ENCODE measurements at regions not wholly inside any gene's neighbourhood (a gene's known extent, or its start where the extent isn't known, plus 50 kb on each side); places are given as distances from the start of the nearest gene placed in this dataset.
"Not testable (repeated sequence)": the region's sequence is repeated elsewhere in the genome, so short reads cannot be mapped to it uniquely, and the experiment has no call there.

DNA sequence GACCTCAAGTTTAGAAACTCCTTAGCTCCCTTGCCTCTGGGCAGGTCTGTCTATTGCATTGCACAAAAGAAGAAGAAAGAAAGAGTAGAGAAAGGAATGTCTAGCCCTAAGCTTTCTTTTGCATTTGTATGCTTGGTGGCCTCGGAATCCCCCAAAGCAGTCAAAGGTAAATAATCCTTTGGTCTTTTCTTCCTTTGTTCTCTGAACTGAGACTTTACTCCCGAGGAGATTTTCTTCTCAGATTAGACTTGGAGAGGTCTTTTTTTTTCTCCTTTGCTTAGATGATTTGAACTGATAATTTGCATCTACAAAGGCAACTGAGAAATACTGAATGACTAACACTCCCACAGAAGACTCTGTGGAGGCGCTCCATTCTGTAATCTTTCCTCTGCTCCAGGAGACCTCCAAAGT, 93.2 kb downstream of the AKR1D1 start:
- no peak for DNase-seq

DNA sequence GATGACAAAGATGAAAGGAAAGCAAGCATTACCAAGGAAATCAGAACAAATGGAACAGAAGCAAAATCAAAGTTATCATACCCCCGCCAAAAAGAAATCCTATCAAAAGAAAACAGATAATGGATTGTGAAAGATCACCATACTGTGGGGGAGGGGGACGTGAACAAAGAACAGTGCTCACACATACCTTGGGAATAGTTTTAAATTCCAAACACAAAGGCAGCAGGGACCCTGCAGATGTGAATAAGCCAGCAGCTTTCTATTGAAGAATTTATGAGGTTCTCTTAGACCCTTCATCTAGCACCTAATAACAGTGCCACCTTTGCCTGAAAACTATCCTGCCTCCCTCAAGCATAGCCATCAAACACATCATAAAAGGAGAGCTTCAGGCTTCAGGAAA, 94.0 kb downstream of the AKR1D1 start:
- no peak for DNase-seq

DNA sequence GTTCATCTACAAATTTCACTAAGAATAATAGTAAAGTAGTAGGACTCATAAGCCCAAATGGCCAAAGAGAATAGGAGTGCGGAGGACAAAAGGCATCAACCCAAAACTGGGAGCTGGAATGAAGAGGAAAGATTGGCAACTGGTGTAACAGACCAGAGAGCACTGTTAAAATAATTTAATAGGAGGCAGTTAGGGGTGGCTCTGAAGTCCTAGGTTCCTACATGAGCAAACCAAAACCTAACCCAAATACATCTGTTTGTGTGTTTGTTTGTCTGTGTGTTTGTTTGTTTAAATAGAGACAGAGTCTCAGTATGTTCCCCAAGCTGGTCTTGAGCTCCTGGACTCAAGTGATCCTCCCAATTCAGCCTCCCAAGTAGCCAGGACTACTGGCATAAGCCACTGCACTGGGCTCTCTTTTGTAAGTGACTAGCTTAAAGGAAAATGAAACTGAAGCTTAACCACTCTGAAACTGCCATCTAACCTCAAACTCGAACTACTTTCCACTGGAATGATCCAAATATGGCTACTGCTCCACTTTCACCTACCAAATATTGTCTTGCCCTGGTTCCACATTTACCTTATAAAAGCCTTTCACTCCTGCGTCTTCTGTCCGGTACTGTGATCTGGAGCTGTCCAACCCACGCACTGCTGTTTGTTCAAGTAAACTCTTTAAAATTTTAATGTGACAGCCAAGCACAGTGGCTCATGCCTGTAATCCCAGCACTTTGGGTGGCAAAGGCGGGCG, 94.9 kb downstream of the AKR1D1 start:
- peak; percentile 53 for DNase-seq

DNA sequence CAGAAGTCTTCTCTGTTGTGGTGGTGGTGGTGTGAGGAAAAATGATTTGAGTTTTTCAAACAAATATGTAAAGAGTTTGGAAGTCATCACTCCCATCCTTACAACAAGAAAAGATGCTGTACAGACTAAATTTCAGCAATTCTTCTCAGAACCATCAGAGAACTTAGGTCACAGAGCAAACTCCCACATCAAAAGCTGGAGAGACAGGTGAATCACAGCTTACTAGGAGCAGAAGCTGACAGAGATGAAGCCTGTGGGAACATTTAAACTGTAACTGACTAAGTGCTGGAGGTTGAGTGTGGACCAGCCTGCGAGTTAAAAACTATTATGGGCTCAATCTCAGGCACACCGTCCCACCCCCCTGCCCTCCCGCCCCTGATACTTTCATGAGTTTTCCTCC, 97.3 kb downstream of the AKR1D1 start:
- no peak for DNase-seq

DNA sequence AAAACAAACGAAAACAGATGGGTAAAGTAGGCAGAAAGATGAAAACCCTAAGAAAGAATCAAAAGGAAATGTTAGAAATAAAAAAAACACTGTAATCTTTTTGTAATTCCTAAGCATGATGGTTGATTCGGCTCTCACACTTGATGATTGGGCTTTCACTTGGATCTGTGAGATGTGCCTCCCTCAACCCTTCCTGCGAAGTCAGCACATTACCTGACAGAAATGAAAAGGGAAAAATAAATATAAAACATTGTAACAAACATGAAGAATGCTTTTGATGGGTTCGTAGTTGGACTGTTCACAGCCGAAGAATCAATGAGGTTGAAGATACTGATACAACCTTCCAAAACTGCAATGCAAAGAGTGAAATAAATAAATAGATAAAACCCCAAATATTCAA, 99.8 kb downstream of the AKR1D1 start:
- no peak for DNase-seq

DNA sequence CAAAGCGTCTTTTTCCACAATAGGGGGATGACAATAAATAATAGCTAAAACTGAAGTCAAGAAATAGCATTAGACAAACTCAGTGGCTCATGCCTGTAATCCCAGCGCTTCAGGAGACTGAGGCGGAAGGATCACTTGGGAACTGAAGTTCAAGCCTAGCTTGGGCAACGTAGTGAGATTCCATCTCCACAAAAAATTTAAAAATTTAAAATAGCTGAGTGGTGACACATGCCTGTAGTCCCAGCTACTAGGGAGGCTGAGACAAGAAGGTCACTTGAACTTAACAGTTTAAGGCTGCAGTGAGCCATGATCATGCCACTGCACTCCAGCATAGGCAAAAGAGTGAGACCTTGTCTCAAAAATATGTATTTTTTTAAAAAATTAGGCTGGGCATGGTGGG, 107.9 kb downstream of the AKR1D1 start:
- DNase-seq: no peak

DNA sequence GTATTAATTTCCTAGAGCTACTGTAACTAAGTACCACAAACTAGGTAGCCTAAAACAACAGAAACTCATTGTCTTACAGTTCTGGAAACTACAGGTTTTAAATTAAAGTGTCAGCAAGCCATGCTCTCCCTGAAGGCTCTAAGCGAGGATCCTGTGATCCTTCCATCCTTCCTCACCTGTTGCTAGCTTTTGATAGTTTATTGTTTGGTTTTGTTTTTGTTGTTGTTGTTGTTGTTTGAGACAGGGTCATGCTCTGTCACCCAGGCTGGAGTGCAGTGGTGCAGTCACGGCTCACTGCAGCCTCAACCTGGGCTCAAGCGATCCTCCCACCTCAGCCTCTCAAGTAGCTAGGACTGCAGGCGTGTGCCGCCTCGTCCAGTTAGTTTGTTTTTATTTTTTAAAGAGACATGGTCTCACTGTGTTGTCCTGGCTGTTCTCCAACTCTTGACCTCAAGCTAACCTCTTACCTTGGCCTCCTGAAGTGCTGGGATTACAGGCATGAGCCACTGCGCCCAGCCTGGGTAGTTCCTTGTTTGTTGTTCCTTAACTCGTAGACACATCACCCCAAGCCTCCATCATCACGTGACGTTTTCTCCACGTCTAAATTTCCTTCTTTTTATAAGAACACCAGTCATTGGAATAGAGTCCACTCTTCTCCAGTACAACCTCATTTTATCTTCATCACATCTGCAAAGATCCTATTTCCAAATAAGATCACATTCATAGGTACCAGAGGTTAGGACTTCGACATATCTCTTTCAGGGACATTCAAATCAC, 109.1 kb downstream of the AKR1D1 start:
- no peak for DNase-seq

DNA sequence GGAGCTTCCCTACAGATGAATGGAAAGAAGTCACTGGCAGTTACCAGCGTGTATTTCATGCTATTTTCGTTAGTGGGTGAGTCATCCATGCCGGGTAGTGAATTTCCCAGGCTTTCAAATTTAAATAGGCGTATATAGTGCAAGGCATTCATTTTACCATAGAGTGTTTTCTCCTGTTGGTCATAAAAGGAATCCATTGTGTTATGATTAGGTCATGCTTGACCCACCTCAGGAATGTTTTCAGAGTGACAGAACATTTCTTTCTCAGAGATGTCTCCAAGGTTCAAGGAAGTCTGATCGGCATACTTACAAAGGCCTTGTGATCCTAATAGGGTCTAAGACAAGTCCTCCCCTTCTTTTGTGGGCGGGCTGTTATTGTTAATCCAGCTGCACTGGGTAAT, 110.7 kb downstream of the AKR1D1 start:
- DNase-seq: no peak

DNA sequence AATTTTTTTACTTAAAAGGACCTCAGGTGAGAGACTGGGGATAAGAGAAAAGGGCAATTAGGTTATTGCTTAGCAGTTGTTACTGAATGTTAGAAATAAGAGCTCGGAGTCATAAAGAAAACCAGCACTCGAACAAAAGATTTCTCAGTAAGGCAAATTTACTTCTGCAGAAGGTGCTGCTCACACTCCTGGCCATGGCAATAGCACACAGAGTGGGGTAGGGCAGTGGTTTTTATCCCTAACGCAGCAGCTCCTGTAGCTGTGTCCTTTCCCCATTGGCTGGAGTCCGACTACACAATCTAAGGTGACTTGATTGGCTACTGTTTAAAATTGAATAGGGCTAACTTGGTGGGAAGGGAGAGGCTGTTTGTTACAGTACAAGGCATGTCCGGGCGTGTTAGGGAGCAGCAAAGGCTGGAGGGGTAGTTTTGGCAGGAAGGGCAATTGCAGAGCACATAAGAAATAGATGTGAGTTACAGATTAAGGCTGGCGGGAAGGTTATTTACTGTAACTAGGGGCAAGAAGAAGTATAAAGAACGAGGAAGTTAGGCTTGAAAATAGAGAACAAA, 112.1 kb downstream of the AKR1D1 start:
- no peak for DNase-seq

DNA sequence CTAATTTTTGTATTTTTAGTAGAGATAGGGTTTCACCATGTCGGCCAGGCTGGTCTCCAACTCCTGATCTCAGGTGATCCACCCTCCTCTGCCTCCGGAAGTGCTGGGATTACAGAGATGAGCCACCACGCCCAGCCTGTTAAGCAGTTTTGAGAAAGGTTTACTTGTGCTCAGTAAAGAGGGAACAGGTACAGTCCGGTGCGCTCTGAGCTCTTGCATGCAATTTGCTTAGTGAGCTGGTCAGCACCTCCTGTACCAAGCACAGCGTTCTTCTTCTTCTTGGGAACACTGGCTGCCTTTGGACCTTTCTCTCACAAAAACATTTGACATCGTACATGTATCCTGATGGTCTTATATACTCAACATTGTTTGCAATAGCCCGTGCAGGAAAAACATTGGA, 118.3 kb downstream of the AKR1D1 start:
- DNase-seq: no peak

DNA sequence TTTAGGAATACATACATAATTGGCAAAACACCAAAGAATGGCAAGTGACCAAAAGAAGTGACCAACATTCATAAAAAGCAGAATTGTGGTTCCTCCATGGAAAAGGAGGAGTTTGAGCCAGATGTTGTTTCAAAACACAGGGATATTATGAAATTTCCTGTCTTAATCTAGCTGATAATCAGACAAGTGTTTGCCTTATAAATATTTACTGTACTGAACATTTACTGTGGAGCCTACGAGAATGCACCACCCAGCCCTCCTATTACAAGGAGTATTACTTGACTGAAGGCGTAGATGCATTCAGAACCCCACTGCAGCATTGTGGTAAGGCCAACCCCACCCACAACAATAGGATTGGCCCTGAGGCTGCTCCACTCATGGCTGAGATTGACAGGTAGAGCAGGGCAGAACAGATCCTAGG, 118.9 kb downstream of the AKR1D1 start:
- no peak for DNase-seq

DNA sequence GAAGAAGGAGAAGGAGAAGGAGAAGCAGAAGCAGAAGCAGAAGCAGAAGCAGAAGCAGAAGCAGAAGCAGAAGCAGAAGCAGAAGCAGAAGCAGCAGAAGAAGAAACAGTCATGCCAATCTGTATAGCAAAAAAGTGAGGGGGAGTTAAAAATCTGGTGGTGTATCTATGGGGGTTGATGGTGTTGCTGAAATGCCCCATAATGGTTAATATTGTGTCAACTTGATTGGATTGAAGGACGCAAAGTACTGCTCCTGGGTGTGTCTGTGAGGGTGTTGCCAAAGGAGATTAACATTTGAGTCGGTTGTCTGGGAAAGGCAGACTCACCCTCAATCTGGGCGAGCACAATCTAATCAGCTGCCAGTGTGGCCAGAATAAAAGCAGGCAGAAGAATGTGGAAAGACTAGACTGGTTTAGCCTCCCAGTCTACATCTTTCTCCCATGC, 120.3 kb downstream of the AKR1D1 start:
- DNase-seq: not testable (repeated sequence)

DNA sequence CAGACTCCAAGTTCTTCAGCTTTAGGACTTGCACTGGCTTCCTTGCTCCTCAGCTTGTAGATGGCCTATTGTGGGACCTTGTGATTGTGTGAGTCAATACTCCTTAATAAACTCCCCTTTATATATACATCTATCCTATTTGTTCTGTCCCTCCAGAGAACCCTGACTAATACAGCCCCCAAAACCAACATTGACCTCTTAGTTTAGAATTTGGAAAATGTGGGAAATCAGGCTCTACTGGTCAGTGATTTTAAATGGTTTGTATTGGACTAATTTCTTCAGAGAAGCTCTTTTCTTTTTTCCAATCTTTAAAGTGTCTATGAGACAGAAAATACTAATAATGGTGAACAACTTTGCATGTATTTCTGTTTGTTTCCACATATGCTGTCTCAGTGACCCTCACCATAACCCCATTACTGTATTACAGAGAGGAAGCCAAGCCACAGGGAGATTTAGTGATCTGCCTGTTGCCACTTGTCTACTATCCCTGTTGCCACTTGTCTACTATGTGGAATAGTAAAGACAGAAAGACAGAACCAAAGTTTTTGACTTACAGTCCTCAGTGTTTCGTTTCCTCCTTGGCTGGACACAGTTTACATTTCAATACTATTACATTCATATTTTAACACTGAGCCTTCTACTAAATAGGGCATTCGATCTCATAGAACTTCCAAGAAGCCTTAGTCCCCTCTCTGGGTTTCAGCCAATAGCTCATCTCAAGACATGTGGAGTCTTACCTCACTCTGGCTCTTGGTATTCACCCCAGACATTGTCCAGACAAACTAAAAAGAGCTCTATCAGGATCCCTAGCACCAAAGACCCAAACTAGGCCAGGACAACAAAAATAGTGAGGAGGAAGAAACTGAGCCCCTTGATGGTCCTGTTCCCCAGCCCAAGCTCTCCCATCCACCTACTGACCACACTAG, 121.0 kb downstream of the AKR1D1 start:
- DNase-seq: no peak

DNA sequence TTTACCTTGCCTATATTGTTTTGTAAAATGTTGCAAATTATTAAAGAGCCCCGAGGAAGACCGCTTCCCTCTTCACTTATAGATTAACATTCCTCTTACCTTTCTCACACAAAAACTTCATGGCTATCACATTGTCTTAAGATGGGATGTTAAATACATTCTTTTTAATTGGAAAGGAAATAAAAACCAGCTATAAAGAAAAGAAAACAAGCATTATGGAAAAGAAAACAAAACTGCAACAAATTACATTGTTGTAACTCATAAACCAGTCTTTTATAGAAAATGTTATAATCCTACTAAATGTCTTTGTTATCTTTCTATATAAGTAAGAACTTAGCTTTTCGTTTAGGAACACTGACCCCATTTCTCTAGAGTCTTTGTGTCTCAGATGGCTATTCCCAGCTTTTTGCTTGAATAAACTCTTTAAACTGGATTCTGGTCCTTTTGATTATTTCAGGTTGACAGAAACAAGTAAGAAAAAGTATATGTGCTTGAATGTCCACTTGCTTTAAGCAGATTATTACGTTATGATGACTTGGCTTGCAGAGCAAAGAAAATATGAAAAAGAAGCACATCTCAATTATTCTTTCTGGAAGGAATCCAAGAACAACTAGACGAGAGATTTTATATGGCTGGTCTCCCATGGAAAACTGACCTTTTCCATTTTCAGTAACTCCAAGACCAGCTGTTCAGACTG, 128.2 kb downstream of the AKR1D1 start:
- no peak for DNase-seq

DNA sequence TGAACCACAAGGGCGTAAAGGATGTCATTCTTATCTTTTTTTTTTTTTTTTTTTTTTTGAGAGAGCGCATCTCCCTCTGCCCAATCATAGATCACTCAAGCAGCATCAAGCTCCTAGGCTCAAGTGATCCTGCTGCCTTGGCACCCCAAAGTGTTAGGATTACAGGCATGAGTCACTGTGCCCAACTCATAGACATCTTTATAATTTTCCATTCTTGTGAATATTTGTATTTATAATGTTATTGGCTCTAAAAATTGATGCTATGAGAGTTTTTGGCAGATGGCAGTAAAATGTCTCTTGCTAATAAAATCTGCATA, 128.7 kb downstream of the AKR1D1 start:
- no peak for DNase-seq

DNA sequence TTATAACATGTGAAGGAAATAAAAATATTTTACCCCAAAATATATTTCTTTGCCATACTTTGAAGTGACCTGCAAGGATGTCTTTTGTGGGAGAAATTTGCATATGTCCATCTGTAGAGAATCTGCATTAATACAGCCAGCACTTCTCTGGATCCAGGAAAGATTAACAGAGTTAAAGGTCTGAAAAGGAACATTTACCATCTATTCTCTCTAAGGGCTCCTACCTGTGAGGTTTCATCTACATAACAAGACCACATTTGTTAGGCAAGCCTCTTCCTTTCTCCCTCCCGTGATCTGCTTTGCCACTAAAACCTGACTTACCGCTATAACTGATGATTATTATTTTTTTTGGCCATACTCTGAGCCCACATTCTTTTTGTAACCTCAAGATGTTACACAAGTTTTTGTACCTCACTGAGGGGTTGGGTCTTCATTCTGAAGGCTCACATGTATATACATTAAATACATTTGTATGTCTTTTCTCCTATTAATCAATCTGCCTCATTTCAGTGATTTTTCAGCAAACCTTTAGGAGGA, 129.4 kb downstream of the AKR1D1 start:
- DNase-seq: no peak

DNA sequence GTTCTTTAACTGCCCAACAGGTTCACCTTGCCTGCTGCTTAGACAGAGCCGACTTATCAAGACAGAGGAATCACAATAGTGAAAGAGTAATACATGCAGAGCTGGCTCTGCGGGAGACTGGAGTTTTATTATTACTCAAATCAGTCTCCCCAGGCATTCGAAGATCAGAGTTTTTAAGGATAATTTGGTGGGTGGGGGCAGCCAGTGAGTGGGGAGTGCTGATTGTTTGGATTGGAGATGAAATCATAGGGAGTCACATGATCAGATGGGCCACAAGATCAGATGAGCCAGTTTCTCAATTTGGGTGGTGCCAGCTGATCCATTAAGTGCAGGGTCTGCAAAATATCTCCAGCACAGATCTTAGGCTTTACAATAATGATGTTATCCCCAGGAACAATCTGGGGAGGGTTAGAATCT, 131.3 kb downstream of the AKR1D1 start:
- DNase-seq: no peak

DNA sequence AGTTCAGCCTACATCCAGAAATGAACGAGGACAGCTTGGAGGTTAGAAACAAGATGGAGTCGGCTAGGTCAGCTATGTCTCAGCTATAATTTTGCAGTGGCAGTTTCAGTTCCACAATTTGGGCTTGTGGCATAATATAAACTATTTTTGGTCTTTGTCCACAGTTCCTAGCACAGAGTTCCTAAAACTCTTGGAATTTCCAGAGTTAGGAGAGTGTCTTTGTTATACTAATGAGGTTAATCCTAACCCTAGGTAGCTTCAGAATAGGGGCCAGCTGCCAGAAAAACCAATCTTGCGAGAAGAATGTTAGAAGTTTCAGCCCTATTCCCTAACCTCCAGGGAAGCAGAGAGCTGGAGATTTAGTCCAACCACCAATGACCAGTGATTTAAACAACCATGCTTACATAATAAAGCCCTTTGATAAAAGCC, 131.9 kb downstream of the AKR1D1 start:
- no peak for DNase-seq

DNA sequence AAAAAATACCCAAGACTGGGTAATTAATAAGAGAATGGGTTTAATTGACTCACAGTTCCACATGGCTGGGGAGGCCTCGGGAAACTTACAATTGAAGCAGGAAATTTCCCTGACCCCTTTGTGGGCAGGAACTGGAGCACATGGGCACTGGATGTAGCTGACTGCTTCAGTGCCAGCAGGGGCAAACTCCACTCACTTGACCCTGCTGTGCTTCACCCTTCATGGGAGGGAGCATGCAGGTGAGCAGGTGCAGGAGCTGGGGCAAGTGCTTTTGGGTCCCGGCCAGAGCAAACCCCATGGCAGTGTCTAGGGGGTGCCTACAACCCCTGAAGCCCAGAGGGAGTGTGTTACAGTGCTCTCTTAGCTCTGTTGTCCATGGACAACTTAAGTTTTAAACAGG, 132.6 kb downstream of the AKR1D1 start:
- DNase-seq: no peak

DNA sequence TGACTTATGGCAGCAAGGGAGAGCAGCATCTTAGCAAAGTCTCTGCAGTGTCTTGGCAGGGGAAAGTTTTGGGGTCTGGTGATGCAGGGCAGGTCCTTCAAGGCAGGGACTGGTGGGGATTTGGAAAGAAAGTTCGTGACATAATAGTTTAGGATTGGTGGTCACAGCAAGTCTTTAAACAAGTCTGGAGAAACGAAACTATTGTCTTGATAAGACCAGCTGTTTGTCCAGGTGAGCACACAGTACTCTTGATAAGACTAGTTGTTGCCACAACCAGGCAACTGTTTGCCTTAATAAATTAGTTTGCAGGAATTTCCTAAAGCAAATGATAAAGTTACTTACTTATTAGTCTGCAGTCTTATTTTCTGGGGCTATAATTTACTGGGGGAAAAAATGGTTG, 136.1 kb downstream of the AKR1D1 start:
- no peak for DNase-seq

DNA sequence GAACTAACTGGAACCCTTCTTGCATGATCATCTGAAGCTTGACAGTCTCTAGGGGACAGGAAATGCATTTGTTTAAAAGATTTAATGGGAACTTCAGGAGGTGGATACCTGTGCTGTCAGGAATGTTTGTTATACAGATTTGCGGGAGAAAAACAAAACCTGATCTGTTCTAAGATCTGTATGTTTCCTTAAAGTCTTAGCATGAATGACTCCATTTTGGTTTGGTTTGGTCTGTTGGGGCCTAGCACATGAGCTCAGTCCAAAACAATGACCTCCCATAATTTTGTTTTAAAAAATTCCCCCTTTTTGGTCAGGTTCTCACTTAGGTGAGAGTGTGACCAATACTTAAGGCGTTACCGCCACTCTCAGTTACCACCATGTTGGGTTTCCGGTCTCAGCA, 138.7 kb downstream of the AKR1D1 start:
- no peak for DNase-seq

DNA sequence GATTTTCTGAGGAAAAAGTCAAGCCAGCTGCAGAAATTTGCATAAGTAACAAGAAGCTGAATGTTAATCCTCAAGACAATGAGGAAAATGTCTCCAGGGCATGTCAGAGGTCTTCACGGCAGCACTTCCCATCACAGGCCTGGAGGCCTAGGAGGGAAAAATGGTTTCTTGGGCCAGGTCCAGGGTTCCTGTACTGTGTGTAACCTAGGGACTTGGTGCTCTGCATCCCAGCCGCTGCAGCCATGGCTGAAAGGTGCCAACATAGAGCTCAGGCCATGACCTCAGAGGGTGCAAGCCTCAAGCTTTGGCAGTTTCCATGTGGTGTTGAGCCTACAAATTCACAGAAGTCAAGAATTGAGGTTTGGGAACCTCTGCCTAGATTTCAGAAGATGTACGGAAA, 144.1 kb downstream of the AKR1D1 start:
- not testable (repeated sequence) for DNase-seq

Measured in activated CD4-positive, alpha-beta T cell treated with anti-CD3 and anti-CD28 coated beads, Interleukin-2, Interleukin-6, amounts not matched to agents 100 ng/mL and 50 ng/mL, durations not matched to agents 16 hours and 8 hours (primary cell).